T47D (cell line): ENCODE measurements at regions not wholly inside any gene's neighbourhood (a gene's known extent, or its start where the extent isn't known, plus 50 kb on each side); places are given as distances from the start of the nearest gene placed in this dataset.
A peak's percentile ranks its signal among the peaks of the same experiment; 100 is the strongest.
"Not testable (repeated sequence)": the region's sequence is repeated elsewhere in the genome, so short reads cannot be mapped to it uniquely, and the experiment has no call there.

Source experiments
- DNase-seq, 2 experiments: peaks; one replicate each; pipeline versions ENCODE4 v3.0.0 to v3.0.0-alpha.2; 2011 to 2012; ENCODE audit warnings: low read depth in 1 of 2, low spot score in 1 of 2
- JUND ChIP-seq: IDR thresholded peaks from 2 replicates; pipeline ENCODE4 v1.6.1; 2012; ENCODE audit warnings: low read depth
- in situ Hi-C: cut with HindIII; loops from 2 replicates; pipeline ENCODE4 v1.10.0; 2016; ENCODE audit warnings: low sequenced_read_pairs, low pct_unique_long_range_greater_than_20kb

- no peak for DNase-seq
- TF ChIP-seq JUND, result no peak
- in situ Hi-C loops, result no loop called here
These were observed 128.7 kb downstream of the GASK1B start for GRCh38 chr4:158043971-158044618.

DNA sequence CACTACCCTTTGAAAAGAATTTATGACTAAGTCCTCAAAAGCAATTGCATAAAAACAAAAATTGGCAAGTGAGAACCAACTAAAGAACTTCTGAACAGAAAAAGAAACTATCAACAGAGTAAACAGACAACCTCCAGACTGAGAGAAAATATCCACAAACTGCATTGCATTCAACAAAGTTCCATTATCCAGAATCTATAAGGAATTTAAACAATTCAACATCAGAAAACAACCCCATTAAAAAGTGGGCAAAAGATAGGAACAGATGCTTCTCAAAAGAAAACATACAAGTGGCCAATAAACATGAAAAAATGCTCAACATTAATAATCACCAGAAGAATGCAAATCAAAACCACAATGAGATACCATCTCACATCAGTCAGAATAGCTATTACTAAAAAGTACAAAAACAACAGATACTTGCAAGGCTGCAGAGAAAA is 130.2 kb downstream of the GASK1B start:
- no peak for DNase-seq
- in situ Hi-C loops, result no loop called here
- TF ChIP-seq JUND, result no peak

- in situ Hi-C loops, result no loop called here
- TF ChIP-seq JUND, result no peak
- no peak for DNase-seq
These were observed 134.1 kb downstream of the GASK1B start for GRCh38 chr4:158038718-158039117.

DNA sequence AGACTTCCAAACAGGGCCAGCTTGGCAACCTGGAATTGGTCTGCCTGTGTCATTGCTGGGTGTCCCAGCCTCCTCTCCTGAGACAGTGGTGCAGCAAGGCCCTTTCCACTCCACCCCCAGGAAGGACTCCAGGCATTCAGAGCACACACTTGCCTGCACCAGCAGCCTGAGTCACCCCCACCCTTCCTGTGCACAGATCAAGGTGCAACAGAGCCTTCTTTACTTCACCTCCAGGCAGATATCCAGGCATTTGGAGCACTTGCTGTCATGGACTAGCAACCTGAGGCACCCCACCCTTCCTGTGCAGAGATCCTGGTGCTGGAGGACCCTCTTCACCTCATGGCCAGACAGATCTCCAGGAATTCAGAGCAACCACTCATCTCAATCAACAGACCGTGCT is 135.8 kb downstream of the GASK1B start:
- DNase-seq, result no peak
- TF ChIP-seq JUND, result no peak
- in situ Hi-C loops, result no loop called here

DNA sequence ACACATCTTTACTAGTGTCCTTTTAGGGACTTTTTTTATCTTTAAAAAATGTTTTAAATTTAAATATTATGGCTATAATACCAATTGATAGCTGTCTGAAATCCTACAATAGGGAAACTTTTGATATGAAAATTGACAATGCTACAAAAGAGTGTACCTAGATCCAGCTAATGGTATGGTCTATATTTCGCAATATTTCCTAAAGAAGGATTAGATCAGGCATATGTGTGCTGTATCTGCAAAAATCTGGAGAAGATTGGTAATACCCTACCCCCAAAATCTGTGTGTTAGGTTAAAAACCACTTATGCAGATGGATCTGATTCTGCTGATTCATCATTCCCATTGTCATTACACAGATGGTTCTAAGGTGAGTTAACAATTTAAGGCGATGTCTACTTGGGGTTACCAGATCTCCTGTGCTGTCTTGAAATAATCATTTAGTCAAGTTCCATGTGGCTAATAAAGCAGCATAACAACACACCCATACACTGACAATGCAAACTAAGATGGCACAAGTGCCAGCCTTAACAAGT is 137.1 kb downstream of the GASK1B start:
- TF ChIP-seq JUND, result no peak
- in situ Hi-C loops, result no loop called here
- no peak for DNase-seq

GRCh38 chr4:158033416-158034120 is 139.3 kb downstream of the GASK1B start:
- TF ChIP-seq JUND, result no peak
- DNase-seq, result no peak
- in situ Hi-C loops, result no loop called here

DNA sequence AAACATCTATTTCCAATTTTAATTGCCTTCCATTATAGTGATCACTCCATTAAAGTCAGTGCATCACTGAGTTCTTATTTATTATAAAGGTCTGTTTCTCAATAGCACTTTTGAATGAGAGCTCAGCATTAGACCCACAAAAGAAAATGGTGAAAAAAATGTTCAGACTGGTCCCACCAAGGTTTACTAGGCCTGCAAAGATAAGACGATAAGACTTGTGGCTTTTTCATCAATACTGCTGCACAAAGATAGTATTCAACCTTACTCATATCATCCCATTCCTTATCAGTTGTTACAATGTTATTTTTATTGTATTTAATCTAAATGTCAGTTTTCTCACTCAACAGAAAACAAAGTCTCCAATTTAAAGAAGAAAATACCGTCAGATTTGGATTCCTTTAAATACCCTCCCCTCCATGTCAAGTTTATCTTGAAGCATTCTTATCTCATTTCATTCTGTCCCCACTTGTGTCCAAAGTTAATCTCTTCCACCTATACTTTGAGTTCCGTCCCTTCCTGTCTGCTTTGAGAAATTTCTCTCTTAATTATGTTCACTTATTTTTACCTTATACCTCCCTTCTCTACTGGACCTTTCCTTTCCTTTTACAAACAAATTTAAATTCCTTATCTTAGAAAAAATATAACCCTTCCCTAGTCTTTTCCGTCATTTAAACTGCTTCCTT is 140.0 kb downstream of the GASK1B start:
- no peak for DNase-seq
- no peak for TF ChIP-seq JUND
- in situ Hi-C loops, result no loop called here

- in situ Hi-C loops, DNase-seq: not testable (repeated sequence)
These were observed 144.4 kb downstream of the GASK1B start for GRCh38 chr4:158028381-158028780.

GRCh38 chr4:158025131-158025530 is 147.7 kb downstream of the GASK1B start:
- in situ Hi-C loops, result no loop called here
- DNase-seq, result peak in 1 of 2 experiments; percentile 1
- TF ChIP-seq JUND, result no peak

DNA sequence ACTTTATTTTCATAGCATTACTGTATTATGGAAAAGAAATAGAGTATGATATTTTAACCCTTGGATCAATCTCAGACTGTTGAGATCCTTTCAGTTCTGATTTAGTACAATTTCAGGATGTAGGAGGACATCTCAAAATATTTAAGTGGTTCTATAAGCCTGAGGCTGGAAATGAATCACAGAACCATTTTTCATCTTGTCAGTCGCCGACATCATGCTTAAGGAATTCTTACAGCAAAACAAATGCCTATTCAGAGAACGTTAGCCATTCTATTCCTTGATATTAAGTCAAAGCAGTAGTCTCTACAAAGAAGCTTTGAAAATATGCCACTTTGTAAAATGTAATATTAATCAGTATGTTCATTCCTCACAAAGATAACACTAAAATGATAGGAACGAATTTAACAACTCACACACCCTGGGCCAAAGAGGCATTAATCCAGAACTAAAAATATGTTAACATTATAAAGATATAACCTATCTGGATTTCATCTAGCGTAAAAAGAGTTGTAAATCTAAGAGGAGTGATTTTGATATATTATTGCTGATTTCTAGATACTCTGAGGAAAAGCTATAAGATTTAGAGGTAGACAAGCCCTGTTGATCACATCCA is 152.0 kb downstream of the GASK1B start:
- DNase-seq, result no peak
- in situ Hi-C loops, result no loop called here
- TF ChIP-seq JUND, result no peak

GRCh38 chr4:158020176-158020575 is 152.6 kb downstream of the GASK1B start:
- no peak for TF ChIP-seq JUND
- DNase-seq, result no peak
- in situ Hi-C loops, result no loop called here

DNA sequence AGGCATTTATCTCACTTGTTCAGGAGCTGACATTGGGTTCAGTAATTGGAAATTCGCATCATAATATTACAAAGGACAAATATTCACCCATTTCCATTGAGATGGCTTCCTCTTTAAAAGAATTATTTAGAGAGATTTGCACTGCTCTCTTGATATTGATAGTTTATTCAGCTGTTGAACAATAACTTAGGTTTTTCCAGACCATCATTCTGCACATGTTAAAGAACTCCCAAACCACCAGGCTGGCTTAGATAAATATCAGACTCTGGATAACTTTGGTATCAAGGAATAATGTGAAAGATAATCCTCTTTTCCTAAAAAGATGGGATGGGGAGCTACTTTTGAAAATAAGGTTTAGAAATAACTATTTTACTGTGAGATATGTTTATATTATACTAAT is 154.0 kb downstream of the GASK1B start:
- TF ChIP-seq JUND, result no peak
- no peak for DNase-seq
- in situ Hi-C loops, result no loop called here
